Parathyroid adenoma (tissue), 2 donors: ENCODE measurements at regions not wholly inside any gene's neighbourhood (a gene's known extent, or its start where the extent isn't known, plus 50 kb on each side); places are given as distances from the start of the nearest gene placed in this dataset.
"Not testable (repeated sequence)": the region's sequence is repeated elsewhere in the genome, so short reads cannot be mapped to it uniquely, and the experiment has no call there.

Experiments
- H2AFZ ChIP-seq: fragments of 300-600 bp; sonication (generic); one replicate; pipeline ENCODE4 v1.7.0; 2017; ENCODE audit warnings: antibody characterized with exemption, mild to moderate bottlenecking
- H3K27ac ChIP-seq: fragments of 300-600 bp; sonication (generic); one replicate; pipeline ENCODE4 v1.7.0; 2017
- H3K27me3 ChIP-seq: fragments of 300-600 bp; sonication (generic); one replicate; pipeline ENCODE4 v1.7.0; 2017; ENCODE audit warnings: low read length; ENCODE audit not compliant: control insufficient read depth, insufficient read depth
- H3K36me3 ChIP-seq: fragments of 300-600 bp; sonication (generic); one replicate; pipeline ENCODE4 v1.7.0; 2017; ENCODE audit warnings: low read length; ENCODE audit not compliant: control insufficient read depth, insufficient read depth
- H3K4me1 ChIP-seq: fragments of 300-600 bp; sonication (generic); one replicate; pipeline ENCODE4 v1.7.0; 2017; ENCODE audit warnings: control low read depth
- H3K4me2 ChIP-seq: fragments of 300-600 bp; sonication (generic); one replicate; pipeline ENCODE4 v1.7.0; 2017; ENCODE audit warnings: low read length
- H3K4me3 ChIP-seq: fragments of 300-600 bp; sonication (generic); one replicate; pipeline ENCODE4 v1.7.0; 2017; ENCODE audit warnings: low read depth, low read length
- H3K79me2 ChIP-seq: fragments of 300-600 bp; sonication (generic); one replicate; pipeline ENCODE4 v1.7.0; 2017; ENCODE audit warnings: control low read depth
- H3K9ac ChIP-seq: fragments of 300-600 bp; sonication (generic); one replicate; pipeline ENCODE4 v1.7.0; 2017; ENCODE audit warnings: mild to moderate bottlenecking
- H3K9me3 ChIP-seq: fragments of 300-600 bp; sonication (generic); one replicate; pipeline ENCODE4 v1.7.0; 2017; ENCODE audit warnings: low read length; ENCODE audit not compliant: control insufficient read depth
- CTCF ChIP-seq: fragments of 300-600 bp; sonication (generic); IDR thresholded peaks from one replicate; pipeline ENCODE4 v1.7.0; 2017; ENCODE audit warnings: antibody characterized with exemption, mild to moderate bottlenecking
- donor health status: primary hyperparathyroidism.

DNA sequence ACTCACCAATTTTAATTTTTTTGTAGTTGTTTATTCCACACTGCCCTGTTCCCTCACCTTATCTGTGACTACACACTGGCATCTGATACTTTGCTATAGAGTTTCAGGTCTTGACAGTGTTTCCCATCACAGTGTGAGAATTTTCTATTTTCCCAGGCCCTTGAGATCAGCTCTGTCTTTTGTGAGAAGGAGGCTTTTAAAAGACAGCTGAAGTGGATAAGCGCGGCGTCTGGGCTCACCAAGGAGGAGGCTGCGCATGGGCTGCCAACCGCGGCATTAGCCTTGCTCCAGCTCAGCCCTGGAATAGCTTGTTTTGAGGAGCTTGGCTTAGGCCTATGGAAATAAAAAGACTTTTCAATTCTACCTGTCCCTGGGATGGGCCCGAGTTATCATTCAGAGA lies 181.3 kb downstream of the RMST start:
- H3K4me1 ChIP-seq = no peaks in the 10 kb centered on the region
- H2AFZ ChIP-seq = no peak overlapping the region
- H3K9ac ChIP-seq = no peak overlapping the region
- H3K27me3 ChIP-seq = no peaks in the 10 kb centered on the region
- H3K36me3 ChIP-seq = no peaks in the 10 kb centered on the region
- no peak overlapping the region for H3K4me3 ChIP-seq
- H3K4me2 ChIP-seq = no peak overlapping the region
- no peaks in the 10 kb centered on the region for H3K79me2 ChIP-seq
- no peak for TF ChIP-seq CTCF
- H3K9me3 ChIP-seq = no peaks in the 10 kb centered on the region
- no peak overlapping the region for H3K27ac ChIP-seq

- H3K4me2 ChIP-seq = no peak overlapping the region
- H3K4me1 ChIP-seq = no peaks in the 10 kb centered on the region
- no peak overlapping the region for H3K27ac ChIP-seq
- no peak overlapping the region for H3K4me3 ChIP-seq
- no peak for TF ChIP-seq CTCF
- H3K27me3 ChIP-seq = no peaks in the 10 kb centered on the region
- H2AFZ ChIP-seq = no peak overlapping the region
- no peaks in the 10 kb centered on the region for H3K79me2 ChIP-seq
- no peaks in the 10 kb centered on the region for H3K36me3 ChIP-seq
- H3K9me3 ChIP-seq = no peaks in the 10 kb centered on the region
- H3K9ac ChIP-seq = no peak overlapping the region
Observed at GRCh38 chr12:97645726-97646125, 183.1 kb downstream of the RMST start.

DNA sequence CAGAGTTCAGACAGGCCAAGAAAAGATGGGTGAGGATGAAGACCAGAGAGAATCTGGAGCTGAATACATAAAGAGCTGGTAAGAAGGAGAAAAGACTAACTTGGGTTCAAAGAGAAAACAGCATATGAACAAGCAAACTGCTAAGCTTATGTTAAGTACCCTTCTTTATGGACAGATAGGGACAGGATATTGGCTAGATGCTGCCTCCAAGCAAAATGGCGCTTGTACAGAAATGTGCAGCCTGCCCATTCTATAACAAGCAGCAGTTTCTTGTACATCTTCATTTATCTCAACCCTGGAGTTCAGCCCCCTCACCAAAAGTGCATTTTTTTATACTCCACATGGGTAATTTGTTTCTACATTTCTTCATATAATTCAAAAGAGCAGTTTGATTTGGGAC lies 184.5 kb downstream of the RMST start:
- TF ChIP-seq CTCF = no peak

DNA sequence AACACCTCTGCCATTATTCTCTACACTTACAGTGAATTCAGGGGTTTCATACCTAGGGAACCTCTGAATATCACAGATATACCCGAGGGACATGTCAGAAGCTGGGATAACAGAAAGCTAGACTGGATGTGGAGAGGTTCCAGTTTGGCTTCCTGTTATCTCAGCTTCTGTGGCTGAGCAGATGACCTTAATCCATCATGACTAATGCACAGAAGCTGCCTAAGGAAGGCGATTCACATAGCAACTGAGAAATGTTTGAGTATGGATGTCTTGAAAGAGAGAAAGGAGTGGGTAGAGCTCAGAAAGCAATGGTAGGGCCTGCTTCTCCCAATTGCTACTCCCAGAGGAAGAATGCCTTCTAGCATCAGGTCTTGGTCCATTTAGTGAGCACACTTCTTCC lies 187.6 kb downstream of the RMST start:
- Histone ChIP-seq H2AFZ (no peak overlapping the region), H3K4me2 (no peak overlapping the region), H3K79me2 (no peaks in the 10 kb centered on the region), H3K9me3 (no peaks in the 10 kb centered on the region), H3K27me3 (no peaks in the 10 kb centered on the region), H3K9ac (no peak overlapping the region), H3K36me3 (no peaks in the 10 kb centered on the region), H3K4me3 (no peak overlapping the region), H3K4me1 (no peaks in the 10 kb centered on the region), H3K27ac (no peak overlapping the region)
- TF ChIP-seq CTCF = no peak

More for the DNA sequence above, 184.5 kb downstream of the RMST start:
- Histone ChIP-seq H3K4me2 (no peak overlapping the region), H3K79me2 (no peaks in the 10 kb centered on the region), H2AFZ (no peak overlapping the region), H3K9me3 (no peaks in the 10 kb centered on the region), H3K36me3 (no peaks in the 10 kb centered on the region), H3K27me3 (no peaks in the 10 kb centered on the region), H3K4me1 (no peaks in the 10 kb centered on the region), H3K27ac (no peak overlapping the region), H3K4me3 (no peak overlapping the region), H3K9ac (no peak overlapping the region)

GRCh38 chr12:97656548-97656947 lies 193.9 kb downstream of the RMST start:
- H3K36me3 ChIP-seq, H3K27me3 ChIP-seq, H3K79me2 ChIP-seq, H3K4me1 ChIP-seq, H3K4me2 ChIP-seq, H3K9me3 ChIP-seq, H3K4me3 ChIP-seq, H2AFZ ChIP-seq, H3K27ac ChIP-seq, H3K9ac ChIP-seq: not testable (repeated sequence)
